Upper lobe of right lung (tissue), 1 donor: ENCODE measurements at regions not wholly inside any gene's neighbourhood (a gene's known extent, or its start where the extent isn't known, plus 50 kb on each side); places are given as distances from the start of the nearest gene placed in this dataset.
A peak's percentile ranks its signal among the peaks of the same experiment; 100 is the strongest.

Experiments
- ATAC-seq: fragments of 200-7000 bp; cut with Tn5 transposase; one replicate; pipeline ENCODE4 v1.9.1; 2020; ENCODE audit warnings: mild to moderate bottlenecking, moderate library complexity
- DNase-seq: peaks from one replicate; pipeline ENCODE4 v3.0.0-alpha.2; 2020
- H3K27ac ChIP-seq: fragments of 200-600 bp; one replicate; pipeline ENCODE4 v1.8.0; 2022
- H3K27me3 ChIP-seq: fragments of 200-600 bp; one replicate; pipeline ENCODE4 v1.8.0; 2022; ENCODE audit warnings: mild to moderate bottlenecking
- H3K36me3 ChIP-seq: fragments of 200-600 bp; one replicate; pipeline ENCODE4 v1.8.0; 2022
- H3K4me1 ChIP-seq: fragments of 200-600 bp; one replicate; pipeline ENCODE4 v1.8.0; 2022
- H3K4me3 ChIP-seq: fragments of 200-600 bp; one replicate; pipeline ENCODE4 v1.8.0; 2022; ENCODE audit warnings: mild to moderate bottlenecking
- H3K9me3 ChIP-seq: fragments of 200-600 bp; one replicate; pipeline ENCODE4 v1.8.0; 2022
- CTCF ChIP-seq: fragments of 200-600 bp; IDR thresholded peaks from one replicate; pipeline ENCODE4 v1.8.0; 2022; ENCODE audit warnings: antibody characterized with exemption
- intact Hi-C: fragments of 100-400 bp; cut with DNase I; formaldehyde crosslinking; loops from one replicate; pipeline ENCODE4 v1.11.0; 2022
- donor health status: DM: no; HTN: yes; CAD: no; lungs with severe emphysema.

GRCh38 chr2:144161061-144161460 is 358.9 kb downstream of the ZEB2 start:
- H3K27ac ChIP-seq = no peak overlapping the region
- no peak for DNase-seq
- H3K27me3 ChIP-seq = no peaks in the 10 kb centered on the region
- H3K4me1 ChIP-seq = no peaks in the 10 kb centered on the region
- H3K4me3 ChIP-seq = no peak overlapping the region
- intact Hi-C loops = no loop called here
- H3K9me3 ChIP-seq = no peaks in the 10 kb centered on the region
- no peaks in the 10 kb centered on the region for H3K36me3 ChIP-seq
- no peak for TF ChIP-seq CTCF
- no peak for ATAC-seq

- no peaks in the 10 kb centered on the region for H3K9me3 ChIP-seq
- intact Hi-C loops = no loop called here
- no peaks in the 10 kb centered on the region for H3K27me3 ChIP-seq
- no peak for TF ChIP-seq CTCF
- H3K36me3 ChIP-seq = no peaks in the 10 kb centered on the region
- H3K27ac ChIP-seq = no peak overlapping the region
- DNase-seq (no peak), ATAC-seq (no peak)
- no peak overlapping the region for H3K4me3 ChIP-seq
- H3K4me1 ChIP-seq = no peaks in the 10 kb centered on the region
Measured at GRCh38 chr2:144159240-144159639, 360.7 kb downstream of the ZEB2 start.

- Histone ChIP-seq H3K4me1 (no peaks in the 10 kb centered on the region), H3K4me3 (no peak overlapping the region), H3K27me3 (no peaks in the 10 kb centered on the region), H3K9me3 (no peaks in the 10 kb centered on the region), H3K36me3 (no peaks in the 10 kb centered on the region), H3K27ac (no peak overlapping the region)
- DNase-seq (no peak), ATAC-seq (no peak)
- TF ChIP-seq CTCF = no peak
- intact Hi-C loops = no loop called here
Measured at GRCh38 chr2:144158096-144158495, 361.8 kb downstream of the ZEB2 start.

- Histone ChIP-seq H3K9me3 (no peaks in the 10 kb centered on the region), H3K4me1 (no peaks in the 10 kb centered on the region), H3K36me3 (no peaks in the 10 kb centered on the region), H3K27me3 (no peaks in the 10 kb centered on the region), H3K4me3 (no peak overlapping the region), H3K27ac (no peak overlapping the region)
- no peak for DNase-seq
- TF ChIP-seq CTCF = no peak
- ATAC-seq = no peak
- intact Hi-C loops = no loop called here
Measured at GRCh38 chr2:144156736-144157640, 362.9 kb downstream of the ZEB2 start.

- peak; percentile 34 for ATAC-seq
- Histone ChIP-seq H3K9me3 (no peaks in the 10 kb centered on the region), H3K4me3 (no peak overlapping the region), H3K36me3 (no peaks in the 10 kb centered on the region), H3K27me3 (no peaks in the 10 kb centered on the region), H3K27ac (no peak overlapping the region), H3K4me1 (no peaks in the 10 kb centered on the region)
- TF ChIP-seq CTCF = no peak
- no peak for DNase-seq
- intact Hi-C loops = no loop called here
Measured at GRCh38 chr2:144154205-144154604, 365.7 kb downstream of the ZEB2 start.
